K562 (cell line): ENCODE measurements at regions not wholly inside any gene's neighbourhood (a gene's known extent, or its start where the extent isn't known, plus 50 kb on each side); places are given as distances from the start of the nearest gene placed in this dataset.

Source experiments
- CBFB ChIP-seq: sonication (generic); formaldehyde crosslinking; IDR thresholded peaks from 2 replicates; pipeline ENCODE4 v1.4.0; 2020; ENCODE audit warnings: mild to moderate bottlenecking, missing genetic modification reagents
- CREB1 ChIP-seq, 2 experiments: sonication (generic) in 1 of 2; formaldehyde crosslinking in 1 of 2; IDR thresholded peaks; 2 replicates each; pipeline versions ENCODE4 v1.6.1 to v1.8.0; 2012 to 2022; ENCODE audit warnings: inconsistent platforms in 1 of 2, mild to moderate bottlenecking in 1 of 2, missing genetic modification reagents in 1 of 2, moderate library complexity in 1 of 2
- CTCF ChIP-seq, 3 experiments: IDR thresholded peaks in 2 of 3; conservative IDR thresholded peaks in 1 of 3; 2 replicates each; pipeline ENCODE4 v1.5.1; 2011 to 2012; ENCODE audit warnings: low read length in 3 of 3, mild to moderate bottlenecking in 3 of 3, control low read depth in 2 of 3, improper control_type of control experiment in 1 of 3, inconsistent platforms in 1 of 3, low read depth in 1 of 3, mixed read lengths in 1 of 3, moderate library complexity in 1 of 3; ENCODE audit not compliant: insufficient read depth in 2 of 3
- JUND ChIP-seq, 2 experiments: IDR thresholded peaks; 2 replicates in 1 of 2; 3 replicates in 1 of 2; pipeline ENCODE4 v1.6.1; 2011; ENCODE audit warnings: borderline replicate concordance in 2 of 2, low read depth in 2 of 2, low read length in 2 of 2, improper control_type of control experiment in 1 of 2, missing biosample characterization in 1 of 2, missing genetic modification characterization in 1 of 2, missing genetic modification reagents in 1 of 2
- NFATC3 ChIP-seq: fragments of 450-650 bp; IDR thresholded peaks from 2 replicates; pipeline ENCODE4 v1.6.1; 2017; ENCODE audit warnings: mild to moderate bottlenecking
- NFE2L1 ChIP-seq: fragments of 450-650 bp; IDR thresholded peaks from 2 replicates; pipeline ENCODE4 v1.6.1; 2016; ENCODE audit warnings: missing genetic modification characterization, low read depth, mild to moderate bottlenecking, missing compliant biosample characterization, moderate library complexity, borderline replicate concordance
- POLR2A ChIP-seq: fragments of 450-650 bp; conservative IDR thresholded peaks from 2 replicates; pipeline ENCODE4 v1.6.1; 2016
- POLR2AphosphoS5 ChIP-seq: IDR thresholded peaks from 2 replicates; pipeline ENCODE4 v1.6.1; 2011; ENCODE audit warnings: mild to moderate bottlenecking, low read depth, low read length, moderate library complexity; ENCODE audit not compliant: control insufficient read depth, insufficient read depth
- RAD21 ChIP-seq, 2 experiments: fragments of 250-450 bp in 1 of 2; fragments of 450-650 bp in 1 of 2; sonication (Bioruptor Pico) in 1 of 2; formaldehyde crosslinking in 1 of 2; IDR thresholded peaks in 1 of 2; conservative IDR thresholded peaks in 1 of 2; 2 replicates each; pipeline versions ENCODE4 v1.4.0 to v1.8.0; 2020 to 2022; ENCODE audit warnings: mild to moderate bottlenecking in 2 of 2, moderate library complexity in 1 of 2
- TAF1 ChIP-seq: IDR thresholded peaks from 2 replicates; pipeline ENCODE4 v1.6.1; 2011; ENCODE audit warnings: mild to moderate bottlenecking, low read length, moderate library complexity; ENCODE audit not compliant: insufficient read depth, control insufficient read depth, severe bottlenecking; ENCODE audit errors: extremely low read depth
- U2AF1 ChIP-seq: fragments of 200-400 bp; formaldehyde crosslinking; optimal IDR thresholded peaks from 2 replicates; pipeline ENCODE3; 2017; ENCODE audit warnings: mild to moderate bottlenecking, low read depth, low read length, moderate library complexity
- TF ChIP-seq, protein P1 (sequence below), 2 experiments: fragments of 450-650 bp in 1 of 2; sonication (generic) in 1 of 2; formaldehyde crosslinking in 1 of 2; IDR thresholded peaks in 1 of 2; conservative IDR thresholded peaks in 1 of 2; 2 replicates each; pipeline versions ENCODE4 v1.6.1 to v1.8.1; 2016 to 2023; ENCODE audit warnings: mild to moderate bottlenecking in 2 of 2, moderate library complexity in 2 of 2, inconsistent platforms in 1 of 2, missing genetic modification reagents in 1 of 2
- TF ChIP-seq, protein P2 (sequence below): fragments of 450-650 bp; IDR thresholded peaks from 2 replicates; pipeline ENCODE4 v1.6.1; 2017; ENCODE audit warnings: antibody characterized with exemption

DNA sequence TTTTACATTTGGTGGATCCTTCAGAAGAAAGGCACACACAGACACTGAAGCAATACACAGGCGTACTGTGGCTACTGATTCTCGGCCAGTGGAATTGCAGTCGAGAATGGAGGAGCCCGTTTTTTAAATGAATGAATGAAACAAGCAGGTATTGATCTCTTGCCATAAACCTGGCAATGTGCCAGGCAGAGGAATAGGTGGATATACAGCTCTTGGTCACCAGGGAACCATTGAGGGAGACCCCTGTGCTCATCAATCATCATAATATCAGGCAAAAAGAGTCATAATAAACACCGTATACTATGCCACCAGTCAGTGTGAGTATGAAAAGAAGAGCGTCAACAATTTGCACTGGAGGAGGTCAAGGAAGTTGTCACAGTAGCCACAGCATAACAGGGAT is 140.3 kb upstream of the FOXF1 start:
- TF ChIP-seq U2AF1 (no peak), TAF1 (no peak), NFATC3 (no peak), POLR2AphosphoS5 (no peak), CTCF (IDR thresholded peaks at IDR 0.05 in 2 of 3, conservative IDR thresholded peaks at IDR 0.05 in 1 of 3; ENCODE audit: insufficient read depth in 2 of 3, low read depth in 1 of 3, low read length in 3 of 3) (no peak), POLR2A (no peak), CBFB (CRISPR knock-in tag) (no peak), RAD21 (CRISPR knock-in tag; conservative IDR thresholded peaks at IDR 0.05 in 1 of 2, IDR thresholded peaks at IDR 0.05 in 1 of 2) (no peak), NFE2L1 (tag) (no peak), CREB1 (IDR thresholded peaks at IDR 0.05) (no peak), CREB1 (CRISPR knock-in tag; IDR thresholded peaks at IDR 0.05) (no peak), JUND (IDR thresholded peaks at IDR 0.05; ENCODE audit: borderline replicate concordance, low read depth, low read length) (no peak), JUND (tag; IDR thresholded peaks at IDR 0.05; ENCODE audit: borderline replicate concordance, low read depth, low read length) (no peak)
- TF ChIP-seq, protein P1, sequence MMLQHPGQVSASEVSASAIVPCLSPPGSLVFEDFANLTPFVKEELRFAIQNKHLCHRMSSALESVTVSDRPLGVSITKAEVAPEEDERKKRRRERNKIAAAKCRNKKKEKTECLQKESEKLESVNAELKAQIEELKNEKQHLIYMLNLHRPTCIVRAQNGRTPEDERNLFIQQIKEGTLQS (IDR thresholded peaks at IDR 0.05): no peak
- TF ChIP-seq, protein P1 (CRISPR knock-in tag; conservative IDR thresholded peaks at IDR 0.05): no peak
- TF ChIP-seq, protein P2, sequence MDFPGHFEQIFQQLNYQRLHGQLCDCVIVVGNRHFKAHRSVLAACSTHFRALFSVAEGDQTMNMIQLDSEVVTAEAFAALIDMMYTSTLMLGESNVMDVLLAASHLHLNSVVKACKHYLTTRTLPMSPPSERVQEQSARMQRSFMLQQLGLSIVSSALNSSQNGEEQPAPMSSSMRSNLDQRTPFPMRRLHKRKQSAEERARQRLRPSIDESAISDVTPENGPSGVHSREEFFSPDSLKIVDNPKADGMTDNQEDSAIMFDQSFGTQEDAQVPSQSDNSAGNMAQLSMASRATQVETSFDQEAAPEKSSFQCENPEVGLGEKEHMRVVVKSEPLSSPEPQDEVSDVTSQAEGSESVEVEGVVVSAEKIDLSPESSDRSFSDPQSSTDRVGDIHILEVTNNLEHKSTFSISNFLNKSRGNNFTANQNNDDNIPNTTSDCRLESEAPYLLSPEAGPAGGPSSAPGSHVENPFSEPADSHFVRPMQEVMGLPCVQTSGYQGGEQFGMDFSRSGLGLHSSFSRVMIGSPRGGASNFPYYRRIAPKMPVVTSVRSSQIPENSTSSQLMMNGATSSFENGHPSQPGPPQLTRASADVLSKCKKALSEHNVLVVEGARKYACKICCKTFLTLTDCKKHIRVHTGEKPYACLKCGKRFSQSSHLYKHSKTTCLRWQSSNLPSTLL: no peak
